ENCODE measurements at regions not wholly inside any gene's neighbourhood (a gene's known extent, or its start where the extent isn't known, plus 50 kb on each side); places are given as distances from the start of the nearest gene placed in this dataset.
A peak's percentile ranks its signal among the peaks of the same experiment; 100 is the strongest.

DNA sequence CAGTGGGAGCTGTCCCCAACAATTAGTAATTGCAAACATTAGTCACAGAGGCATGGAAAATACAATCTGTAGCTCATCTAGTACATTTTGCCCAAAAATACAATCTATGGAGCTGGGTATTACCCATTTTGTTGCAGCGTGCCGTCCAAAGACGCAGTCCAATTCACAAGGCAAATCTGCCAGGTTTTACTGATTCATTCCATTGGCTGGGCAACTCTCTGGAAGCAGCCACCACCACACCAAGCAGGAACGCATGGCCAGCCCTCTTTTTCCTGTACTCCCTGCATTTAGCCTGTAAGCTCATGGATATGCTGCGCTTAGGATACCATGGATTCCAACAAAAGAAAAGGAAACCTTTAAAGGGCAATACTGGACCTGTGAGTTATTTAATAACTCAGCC, 60.5 kb upstream of the ARRDC4 start:
- H3K27me3 Mint-ChIP-seq (ENCODE audit: unreplicated experiment): peaks cover 37% of the 10 kb centered on the region
- H3K4me3 Mint-ChIP-seq (ENCODE audit: low read depth, unreplicated experiment): no peak overlapping the region
- CTCF ChIA-PET: interaction anchor here (0.6 to 1.4 kb wide), 3 partner anchors 9 to 183 kb away, joined by 3 to 16 read pairs (median 4); no protein-coding TSS in a partner anchor
- no peak overlapping the region for H3K27ac Mint-ChIP-seq (ENCODE audit: unreplicated experiment)
- BruUV-seq (replicated peaks): no TSS peak
- H3K4me1 Mint-ChIP-seq (ENCODE audit: low read depth, unreplicated experiment): no peaks in the 10 kb centered on the region
- TF ChIP-seq, protein P1, sequence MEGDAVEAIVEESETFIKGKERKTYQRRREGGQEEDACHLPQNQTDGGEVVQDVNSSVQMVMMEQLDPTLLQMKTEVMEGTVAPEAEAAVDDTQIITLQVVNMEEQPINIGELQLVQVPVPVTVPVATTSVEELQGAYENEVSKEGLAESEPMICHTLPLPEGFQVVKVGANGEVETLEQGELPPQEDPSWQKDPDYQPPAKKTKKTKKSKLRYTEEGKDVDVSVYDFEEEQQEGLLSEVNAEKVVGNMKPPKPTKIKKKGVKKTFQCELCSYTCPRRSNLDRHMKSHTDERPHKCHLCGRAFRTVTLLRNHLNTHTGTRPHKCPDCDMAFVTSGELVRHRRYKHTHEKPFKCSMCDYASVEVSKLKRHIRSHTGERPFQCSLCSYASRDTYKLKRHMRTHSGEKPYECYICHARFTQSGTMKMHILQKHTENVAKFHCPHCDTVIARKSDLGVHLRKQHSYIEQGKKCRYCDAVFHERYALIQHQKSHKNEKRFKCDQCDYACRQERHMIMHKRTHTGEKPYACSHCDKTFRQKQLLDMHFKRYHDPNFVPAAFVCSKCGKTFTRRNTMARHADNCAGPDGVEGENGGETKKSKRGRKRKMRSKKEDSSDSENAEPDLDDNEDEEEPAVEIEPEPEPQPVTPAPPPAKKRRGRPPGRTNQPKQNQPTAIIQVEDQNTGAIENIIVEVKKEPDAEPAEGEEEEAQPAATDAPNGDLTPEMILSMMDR (IDR thresholded peaks at IDR 0.05; ENCODE audit: unreplicated experiment): no peak
- no peaks in the 10 kb centered on the region for H3K9me3 Mint-ChIP-seq (ENCODE audit: low read depth, unreplicated experiment)
- no peaks in the 10 kb centered on the region for H3K36me3 Mint-ChIP-seq (ENCODE audit: insufficient read depth, unreplicated experiment)
- DNase-seq: no peak
- intact Hi-C loops (cut with micrococcal nuclease; ENCODE audit: unreplicated experiment): no loop called here

DNA sequence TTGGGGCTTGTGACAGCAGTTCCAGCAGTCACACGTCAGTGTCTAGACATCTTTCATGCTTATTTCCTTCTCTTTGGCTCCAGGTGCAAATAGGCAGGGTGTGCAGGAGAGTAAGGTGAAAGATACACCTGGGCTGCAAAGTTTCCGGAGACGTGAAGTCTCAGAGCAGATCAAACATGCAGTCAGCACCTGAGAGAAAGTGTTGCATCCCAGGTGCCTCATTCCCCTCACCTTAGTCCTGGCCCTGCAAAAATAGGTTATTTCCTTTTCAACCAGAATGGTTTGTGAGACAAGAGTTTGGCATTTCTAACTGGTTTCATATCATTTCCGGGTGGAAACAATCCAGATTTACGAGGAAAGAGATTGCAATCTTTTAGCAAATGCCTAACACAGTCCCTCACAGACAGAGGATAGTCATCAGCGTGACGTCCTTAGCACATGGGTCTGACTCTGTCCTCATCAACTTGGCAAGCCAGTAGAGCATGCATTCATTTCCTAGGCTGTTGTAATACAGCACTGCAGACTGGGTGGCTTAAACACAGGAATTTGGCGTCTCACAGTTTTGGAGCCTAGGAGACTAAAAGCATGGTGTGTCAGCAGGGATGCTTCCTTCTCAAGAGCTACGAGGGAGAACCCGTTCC, 58.2 kb upstream of the ARRDC4 start:
- BruUV-seq (replicated peaks): no TSS peak
- intact Hi-C loops (cut with micrococcal nuclease; ENCODE audit: unreplicated experiment): no loop called here
- no peaks in the 10 kb centered on the region for H3K36me3 Mint-ChIP-seq (ENCODE audit: insufficient read depth, unreplicated experiment)
- H3K27me3 Mint-ChIP-seq (ENCODE audit: unreplicated experiment): peaks cover 60% of the 10 kb centered on the region
- TF ChIP-seq, protein P1 (IDR thresholded peaks at IDR 0.05; ENCODE audit: unreplicated experiment): no peak
- no peak for DNase-seq
- no peaks in the 10 kb centered on the region for H3K9me3 Mint-ChIP-seq (ENCODE audit: low read depth, unreplicated experiment)
- H3K4me3 Mint-ChIP-seq (ENCODE audit: low read depth, unreplicated experiment): no peak overlapping the region
- H3K27ac Mint-ChIP-seq (ENCODE audit: unreplicated experiment): no peak overlapping the region
- H3K4me1 Mint-ChIP-seq (ENCODE audit: low read depth, unreplicated experiment): no peaks in the 10 kb centered on the region
- CTCF ChIA-PET: interaction anchor here (1.0 kb wide), 1 partner anchor 276 kb away, joined by 3 read pairs; no protein-coding TSS in a partner anchor

DNA sequence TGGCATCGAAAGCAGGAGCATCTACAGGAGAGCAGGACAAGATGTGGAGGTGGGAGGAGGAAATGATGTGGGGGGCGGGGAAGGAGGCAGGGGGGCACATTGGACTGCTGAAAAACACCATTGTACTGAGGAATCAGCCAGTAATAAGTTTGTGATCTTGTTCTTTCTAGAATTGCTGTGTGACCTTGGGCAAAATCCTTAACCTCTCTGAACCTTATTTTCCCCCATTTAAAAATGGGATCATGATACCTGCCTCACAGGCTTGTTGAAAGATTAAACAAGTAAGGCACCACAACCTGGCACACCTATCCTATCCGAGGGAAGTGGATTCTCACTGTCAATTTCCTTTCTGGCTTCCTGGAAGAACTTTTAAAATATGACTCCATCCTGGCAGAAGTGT, 56.9 kb upstream of the ARRDC4 start:
- H3K36me3 Mint-ChIP-seq (ENCODE audit: insufficient read depth, unreplicated experiment): no peaks in the 10 kb centered on the region
- no TSS peak for BruUV-seq (replicated peaks)
- CTCF ChIA-PET: interaction anchor here (0.5 to 1.3 kb wide), 3 partner anchors 74 to 275 kb away, joined by 3 to 4 read pairs (median 4); no protein-coding TSS in a partner anchor
- H3K27ac Mint-ChIP-seq (ENCODE audit: unreplicated experiment): no peak overlapping the region
- H3K9me3 Mint-ChIP-seq (ENCODE audit: low read depth, unreplicated experiment): no peaks in the 10 kb centered on the region
- DNase-seq: no peak
- intact Hi-C loops (cut with micrococcal nuclease; ENCODE audit: unreplicated experiment): no loop called here
- H3K4me1 Mint-ChIP-seq (ENCODE audit: low read depth, unreplicated experiment): no peaks in the 10 kb centered on the region
- no peak overlapping the region for H3K4me3 Mint-ChIP-seq (ENCODE audit: low read depth, unreplicated experiment)
- TF ChIP-seq, protein P1 (IDR thresholded peaks at IDR 0.05; ENCODE audit: unreplicated experiment): no peak
- peaks cover 73% of the 10 kb centered on the region for H3K27me3 Mint-ChIP-seq (ENCODE audit: unreplicated experiment)

DNA sequence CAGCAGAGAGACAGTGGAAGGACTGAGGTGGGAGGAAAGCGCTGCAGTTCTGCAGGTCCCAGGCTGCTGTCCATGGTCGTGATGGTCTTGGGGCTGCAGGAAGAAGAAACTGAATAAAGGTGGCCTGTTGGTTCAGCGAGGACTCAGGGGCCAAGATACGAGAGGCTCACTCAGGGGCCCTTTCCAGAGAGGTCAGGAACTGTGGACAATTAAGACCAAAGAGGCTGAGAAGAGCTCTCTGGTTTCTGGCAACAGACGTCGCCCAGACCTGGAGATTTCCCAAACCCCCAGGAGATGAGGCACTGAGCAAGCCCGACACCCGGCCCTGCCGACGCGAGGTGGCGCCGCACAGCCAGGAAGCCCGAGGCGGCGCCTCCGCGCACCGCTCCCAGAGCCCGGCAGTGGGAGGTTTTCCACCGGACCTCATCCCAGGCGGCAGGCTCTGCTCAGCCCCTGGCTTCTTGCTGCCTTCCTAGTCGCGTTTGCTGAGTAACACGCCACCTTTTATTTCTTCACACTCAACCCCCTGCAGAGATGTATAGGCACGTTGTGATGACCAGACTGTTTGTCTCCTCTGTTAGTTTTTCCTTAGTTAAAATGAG, 56.4 kb upstream of the ARRDC4 start:
- TF ChIP-seq, protein P1 (IDR thresholded peaks at IDR 0.05; ENCODE audit: unreplicated experiment): peak; percentile 64
- no peaks in the 10 kb centered on the region for H3K36me3 Mint-ChIP-seq (ENCODE audit: insufficient read depth, unreplicated experiment)
- H3K4me3 Mint-ChIP-seq (ENCODE audit: low read depth, unreplicated experiment): no peak overlapping the region
- no TSS peak for BruUV-seq (replicated peaks)
- peaks cover 74% of the 10 kb centered on the region for H3K27me3 Mint-ChIP-seq (ENCODE audit: unreplicated experiment)
- intact Hi-C loops (cut with micrococcal nuclease; ENCODE audit: unreplicated experiment): loop anchor here (1.0 to 2.0 kb wide), 3 partner anchors 181 to 519 kb away; no protein-coding TSS in a partner anchor
- CTCF ChIA-PET: interaction anchor here (1.3 kb wide), 1 partner anchor 274 kb away, joined by 3 read pairs; no protein-coding TSS in a partner anchor
- no peaks in the 10 kb centered on the region for H3K9me3 Mint-ChIP-seq (ENCODE audit: low read depth, unreplicated experiment)
- peak; percentile 89 for DNase-seq
- no peak overlapping the region for H3K27ac Mint-ChIP-seq (ENCODE audit: unreplicated experiment)
- no peaks in the 10 kb centered on the region for H3K4me1 Mint-ChIP-seq (ENCODE audit: low read depth, unreplicated experiment)

Data from Calu3 (cell line).